SU-DHL-6 (cell line): ENCODE measurements at regions not wholly inside any gene's neighbourhood (a gene's known extent, or its start where the extent isn't known, plus 50 kb on each side); places are given as distances from the start of the nearest gene placed in this dataset.

ENCODE experiments used
- CTCF ChIP-seq: fragments of 200-600 bp; sonication (generic); IDR thresholded peaks from one replicate; pipeline ENCODE4 v1.5.1; 2017; ENCODE audit warnings: antibody characterized with exemption, mild to moderate bottlenecking, low read length, moderate library complexity; ENCODE audit not compliant: insufficient read depth, poor library complexity, severe bottlenecking
- EZH2phosphoT487 ChIP-seq: fragments of 200-600 bp; sonication (generic), shearing (Covaris generic); conservative IDR thresholded peaks from 2 replicates; pipeline ENCODE4 v1.6.1; 2018; ENCODE audit warnings: mild to moderate bottlenecking, antibody characterized with exemption, low read length, moderate library complexity, mixed read lengths

GRCh38 chr6:115360602-115361325, 699.9 kb downstream of the FRK start:
- no peak for TF ChIP-seq CTCF
- no peak for TF ChIP-seq EZH2phosphoT487
